Stimulated activated CD4-positive, alpha-beta T cell treated with anti-CD3 and anti-CD28 coated beads, Interleukin-1b, Interleukin-23, amount 100 ng/mL, for 48 hours (primary cell): ENCODE measurements at regions not wholly inside any gene's neighbourhood (a gene's known extent, or its start where the extent isn't known, plus 50 kb on each side); places are given as distances from the start of the nearest gene placed in this dataset.

ENCODE experiments used
- DNase-seq: peaks from one replicate; pipeline ENCODE4 v3.0.0-alpha.2; 2020

GRCh38 chr7:35581605-35582210 is 113.2 kb downstream of the HERPUD2 start:
- no peak for DNase-seq

- DNase-seq: no peak
Observed at GRCh38 chr7:35576031-35576573, 118.8 kb downstream of the HERPUD2 start.

- DNase-seq: no peak
Observed at GRCh38 chr7:35571611-35572240, 123.2 kb downstream of the HERPUD2 start.

GRCh38 chr7:35570937-35571336 is 124.0 kb downstream of the HERPUD2 start:
- no peak for DNase-seq

GRCh38 chr7:35565927-35566326 is 129.0 kb downstream of the HERPUD2 start:
- DNase-seq: no peak

- no peak for DNase-seq
Observed at GRCh38 chr7:35558841-35559240, 136.1 kb downstream of the HERPUD2 start.

- no peak for DNase-seq
Observed at GRCh38 chr7:35556515-35557471, 138.1 kb downstream of the HERPUD2 start.

- no peak for DNase-seq
Observed at GRCh38 chr7:35555934-35556333, 139.0 kb downstream of the HERPUD2 start.

- DNase-seq: no peak
Observed at GRCh38 chr7:35555386-35555785, 139.5 kb downstream of the HERPUD2 start.

- no peak for DNase-seq
Observed at GRCh38 chr7:35553519-35553918, 141.4 kb downstream of the HERPUD2 start.

GRCh38 chr7:35552691-35553090 is 142.2 kb downstream of the HERPUD2 start:
- no peak for DNase-seq

- no peak for DNase-seq
Observed at GRCh38 chr7:35551321-35552081, 143.4 kb downstream of the HERPUD2 start.

- DNase-seq: no peak
Observed at GRCh38 chr7:35550831-35551230, 144.1 kb downstream of the HERPUD2 start.

- no peak for DNase-seq
Observed at GRCh38 chr7:35549781-35550180, 145.2 kb downstream of the HERPUD2 start.

GRCh38 chr7:35548291-35548690 is 146.6 kb downstream of the HERPUD2 start:
- DNase-seq: no peak

GRCh38 chr7:35546691-35547429 is 148.1 kb downstream of the HERPUD2 start:
- DNase-seq: no peak

- no peak for DNase-seq
Observed at GRCh38 chr7:35545831-35546230, 149.1 kb downstream of the HERPUD2 start.

- no peak for DNase-seq
Observed at GRCh38 chr7:35544028-35544742, 150.8 kb downstream of the HERPUD2 start.

GRCh38 chr7:35537067-35538023 is 157.6 kb downstream of the HERPUD2 start:
- peak; percentile 75 for DNase-seq

GRCh38 chr7:35536396-35536826 is 158.5 kb downstream of the HERPUD2 start:
- no peak for DNase-seq
